Right renal pelvis (tissue), 4 donors: ENCODE measurements at regions not wholly inside any gene's neighbourhood (a gene's known extent, or its start where the extent isn't known, plus 50 kb on each side); places are given as distances from the start of the nearest gene placed in this dataset.
A peak's percentile ranks its signal among the peaks of the same experiment; 100 is the strongest.
"Not testable (repeated sequence)": the region's sequence is repeated elsewhere in the genome, so short reads cannot be mapped to it uniquely, and the experiment has no call there.

Source experiments
- DNase-seq, 4 donors: peaks; one replicate each; pipeline ENCODE4 v3.0.0-alpha.2; 2013; ENCODE audit warnings: low read depth in 4 of 4, low spot score in 3 of 4, missing footprints in 1 of 4

- DNase-seq, result no peak
Observed at GRCh38 chr1:168490306-168490705, 53.5 kb downstream of the XCL2 start.

- DNase-seq, result no peak
Observed at GRCh38 chr1:168488138-168488537, 55.7 kb downstream of the XCL2 start.

DNA sequence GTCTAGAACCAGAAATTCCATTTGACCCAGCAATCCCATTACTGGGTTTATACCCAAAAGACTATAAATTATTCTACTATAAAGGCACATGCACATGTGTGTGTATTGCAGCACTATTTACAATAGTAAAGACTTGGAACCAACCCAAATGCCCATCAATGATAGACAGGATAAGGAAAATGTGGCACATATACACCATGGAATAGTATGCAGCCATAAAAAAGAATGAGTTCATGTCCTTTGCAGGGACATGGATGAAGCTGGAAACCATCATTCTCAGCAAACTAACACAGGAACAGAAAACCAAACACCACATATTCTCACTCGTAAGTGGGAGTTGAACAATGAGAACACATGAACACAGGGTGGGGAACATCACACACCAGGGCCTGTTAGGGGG, 57.0 kb downstream of the XCL2 start:
- not testable (repeated sequence) for DNase-seq

DNA sequence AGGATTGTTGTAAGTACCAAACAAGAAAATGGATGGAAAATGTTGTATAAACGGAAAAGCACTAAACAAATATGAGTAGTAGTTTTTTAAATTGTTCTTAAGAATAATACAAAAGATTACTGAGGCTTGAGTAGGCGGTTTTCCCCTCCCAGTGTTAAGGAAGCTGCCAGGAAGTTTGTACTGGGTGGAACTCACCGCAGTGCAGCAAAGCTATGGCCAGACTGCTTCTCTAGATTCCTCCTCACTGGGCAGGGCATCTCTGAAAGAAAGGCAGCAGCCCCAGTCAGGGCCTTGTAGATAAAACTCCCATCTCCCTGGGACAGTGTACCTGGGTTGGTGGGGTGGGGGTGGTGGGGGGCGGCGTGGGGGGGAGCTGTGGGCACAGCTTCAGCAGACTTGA, 58.7 kb downstream of the XCL2 start:
- no peak for DNase-seq

- no peak for DNase-seq
Observed at GRCh38 chr1:168484083-168484482, 59.7 kb downstream of the XCL2 start.

DNA sequence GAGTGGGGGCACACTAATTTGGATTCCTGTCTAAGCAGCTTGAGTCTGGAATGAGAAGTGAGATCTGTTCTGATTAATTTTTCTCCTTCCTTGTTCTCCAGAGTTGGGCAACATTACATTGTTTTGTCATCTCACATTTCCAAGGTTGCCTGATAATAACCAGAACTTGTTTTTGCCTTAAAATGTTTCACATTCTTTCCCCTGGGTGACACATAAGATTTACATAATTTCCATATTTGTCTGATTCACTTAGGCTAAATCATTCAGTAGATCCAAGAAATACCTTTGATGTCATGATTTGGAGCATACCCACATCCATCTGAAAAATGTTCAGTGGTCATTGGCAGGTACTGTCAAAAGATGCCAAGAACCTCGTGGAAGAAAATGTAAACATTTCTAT, 60.3 kb downstream of the XCL2 start:
- no peak for DNase-seq

- no peak for DNase-seq
Observed at GRCh38 chr1:168482106-168482505, 61.7 kb downstream of the XCL2 start.

GRCh38 chr1:168481586-168481985, 62.2 kb downstream of the XCL2 start:
- no peak for DNase-seq

GRCh38 chr1:168480997-168481396, 62.8 kb downstream of the XCL2 start:
- DNase-seq, result no peak

GRCh38 chr1:168477792-168478191, 66.0 kb downstream of the XCL2 start:
- no peak for DNase-seq

GRCh38 chr1:168476588-168477385, 67.0 kb downstream of the XCL2 start:
- DNase-seq, result no peak

GRCh38 chr1:168474322-168474721, 69.5 kb downstream of the XCL2 start:
- no peak for DNase-seq

DNA sequence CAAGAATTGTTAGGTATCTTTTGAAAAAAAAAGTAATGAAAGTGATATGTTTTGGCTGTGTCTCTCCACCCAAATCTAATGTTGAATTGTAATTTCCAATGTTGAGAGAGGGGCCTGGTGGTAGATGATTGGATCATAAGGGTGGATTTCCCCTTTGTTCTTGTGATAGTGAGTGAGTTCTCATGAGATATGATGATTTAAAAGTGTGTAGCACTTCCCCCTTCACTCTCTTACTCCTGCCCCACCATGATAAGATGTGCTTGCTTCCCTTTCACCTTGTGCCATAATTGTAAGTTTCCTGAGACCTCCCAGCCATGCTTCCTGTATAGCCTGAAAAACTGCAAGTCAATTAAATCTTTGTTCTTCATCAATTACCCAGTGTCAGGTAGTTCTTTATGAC, 70.7 kb downstream of the XCL2 start:
- no peak for DNase-seq

DNA sequence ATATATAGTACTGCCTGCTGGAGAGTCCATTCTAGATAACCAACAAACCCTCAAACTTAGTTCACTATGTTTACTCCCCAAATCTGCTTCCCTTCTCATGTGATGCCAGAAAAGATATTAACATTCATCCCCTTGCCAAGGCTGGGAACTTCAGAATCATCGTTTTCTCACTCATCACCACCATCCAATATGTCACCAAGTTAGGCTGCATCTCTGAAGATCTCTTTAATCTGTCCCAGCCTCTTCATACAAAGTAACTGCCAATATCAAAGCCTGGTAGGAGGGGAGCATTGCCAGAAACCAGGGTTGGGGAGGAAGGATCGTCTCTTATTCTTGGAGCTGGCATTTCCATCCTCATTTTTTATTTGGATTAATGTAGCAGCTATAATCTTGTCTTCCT, 71.6 kb downstream of the XCL2 start:
- no peak for DNase-seq

DNA sequence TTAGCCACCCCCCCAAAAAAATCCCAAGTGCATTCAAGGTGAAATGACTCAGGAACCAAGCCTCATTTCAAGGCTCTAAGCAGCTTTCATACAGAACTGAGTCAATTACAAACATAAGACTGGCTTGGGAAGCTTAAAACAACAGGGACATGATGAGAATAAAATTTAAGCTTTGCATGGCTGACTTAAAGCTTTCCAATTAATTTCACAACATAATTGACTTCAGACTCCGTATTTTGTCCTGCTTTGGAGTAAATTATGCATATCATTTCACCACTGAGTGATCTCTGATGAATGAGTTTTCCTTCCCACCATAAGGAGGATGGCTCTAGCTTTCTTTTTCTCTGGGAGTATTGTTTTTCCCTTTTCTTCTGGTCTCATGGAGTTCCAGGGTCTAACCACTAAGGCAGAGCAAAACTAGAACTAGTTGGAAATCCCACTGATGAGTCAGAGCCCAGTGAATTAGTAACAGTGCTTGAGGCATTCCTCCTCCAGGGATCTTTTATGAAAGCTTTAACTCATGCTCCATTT, 72.8 kb downstream of the XCL2 start:
- DNase-seq, result peak in 1 of 4 donors; percentile 53

DNA sequence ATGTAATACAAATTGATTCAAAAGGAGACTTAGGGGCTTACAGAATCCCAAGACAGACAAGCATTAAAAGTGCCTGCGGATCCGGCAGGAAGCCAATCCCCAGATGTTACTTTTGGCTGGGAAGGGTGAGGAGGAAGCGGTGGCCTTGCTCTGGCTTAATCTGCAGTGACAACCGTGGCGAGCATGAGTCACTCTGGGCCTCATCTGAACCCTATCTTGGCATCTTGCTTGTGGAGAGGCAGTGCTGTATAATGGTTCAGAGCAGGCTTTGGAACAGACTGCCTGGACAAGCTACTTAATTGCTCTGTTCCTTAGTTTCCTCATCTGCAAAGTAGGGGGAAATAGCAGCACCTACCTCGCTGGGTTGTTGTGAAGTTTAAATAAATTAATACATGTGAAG, 74.1 kb downstream of the XCL2 start:
- DNase-seq, result no peak

DNA sequence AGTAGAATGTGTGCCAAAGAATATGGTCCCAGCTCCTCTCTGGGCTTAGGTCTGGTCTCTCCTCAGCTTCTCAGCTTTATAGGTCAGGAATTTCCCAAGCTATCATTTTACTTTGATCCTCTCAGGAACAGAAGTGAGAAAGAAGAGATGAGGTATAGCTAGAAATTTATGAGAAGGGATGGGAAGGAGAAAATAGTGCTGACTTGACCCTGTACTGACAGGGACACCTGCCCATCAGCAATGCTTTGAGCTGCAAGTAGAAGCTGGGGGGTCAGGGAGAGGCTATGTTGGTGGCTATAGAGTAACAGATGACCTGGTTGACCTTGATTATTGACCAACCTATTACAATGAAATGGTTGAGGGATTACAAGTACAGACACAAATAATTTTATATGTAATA, 75.0 kb downstream of the XCL2 start:
- no peak for DNase-seq

DNA sequence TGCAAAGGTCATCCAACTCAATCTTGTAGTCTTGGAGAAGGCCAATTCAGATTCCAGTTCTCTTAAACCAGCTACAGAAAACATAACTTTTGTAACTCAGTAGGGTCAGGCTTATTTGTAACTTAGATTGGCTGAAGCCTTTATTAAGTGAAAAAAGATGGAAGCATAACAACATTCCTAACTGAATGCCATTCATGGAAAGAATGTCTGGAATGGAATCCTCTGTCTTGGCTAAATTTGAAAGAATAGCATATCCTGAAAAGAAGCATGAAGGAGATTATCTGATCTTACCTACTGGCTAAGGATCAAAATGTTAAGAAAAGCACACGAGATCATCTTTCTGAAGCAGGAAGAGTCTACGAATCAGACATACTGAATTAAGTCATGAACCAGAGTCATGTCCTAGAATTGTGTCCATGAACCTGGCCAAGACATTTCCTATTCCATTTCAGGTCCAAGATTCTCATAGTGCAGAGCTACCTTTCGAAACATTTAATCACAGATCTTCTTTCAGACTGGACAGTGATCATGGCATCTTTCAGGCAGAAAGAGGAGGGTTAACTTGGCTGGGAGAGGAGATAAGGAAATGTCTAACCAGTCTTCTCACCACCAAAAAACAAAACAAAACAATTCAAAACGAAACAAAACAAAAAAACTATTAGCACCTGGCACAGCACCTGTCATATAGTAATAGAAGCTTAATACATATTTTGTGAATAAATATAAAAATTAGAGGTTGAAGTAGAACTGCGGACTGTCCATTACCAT, 75.6 kb downstream of the XCL2 start:
- no peak for DNase-seq

DNA sequence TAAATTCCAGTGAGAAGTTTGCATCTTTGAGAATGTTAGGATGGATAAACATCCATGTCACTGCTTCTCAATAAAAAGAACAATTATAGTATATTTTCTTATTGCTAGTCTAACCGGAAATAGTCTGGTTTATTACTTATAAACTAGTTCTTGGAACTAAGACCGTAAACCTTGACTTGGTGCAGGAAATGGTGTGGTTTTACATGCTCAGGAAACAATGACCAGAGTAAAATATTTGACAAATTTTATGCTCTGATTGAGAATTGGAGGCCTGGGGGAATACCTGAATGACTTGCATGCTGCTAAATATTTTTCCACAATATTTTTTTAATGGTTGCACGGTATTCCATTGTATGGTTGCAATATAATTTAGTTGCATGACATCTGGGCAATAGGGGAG, 76.3 kb downstream of the XCL2 start:
- DNase-seq, result no peak

DNA sequence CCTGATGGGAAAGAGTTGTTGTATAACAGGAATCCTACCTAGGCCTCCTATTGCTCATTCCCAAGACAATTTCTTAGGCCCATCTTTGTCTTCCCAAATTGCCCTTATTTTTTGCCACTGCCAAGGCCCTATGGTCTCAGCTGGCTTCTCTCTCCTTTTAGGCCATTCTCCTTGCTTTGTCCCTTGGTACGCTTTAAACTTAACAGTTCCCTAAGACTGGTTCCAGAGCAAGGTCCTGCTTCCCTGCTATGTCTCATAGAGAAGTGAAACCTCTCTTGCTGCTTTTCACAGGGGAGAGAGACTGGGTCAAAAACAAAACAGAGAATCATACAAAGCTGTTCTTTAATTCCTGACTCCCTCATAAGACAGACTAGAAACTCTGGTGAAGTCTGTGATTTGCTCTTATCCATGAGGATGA, 77.1 kb downstream of the XCL2 start:
- DNase-seq, result no peak

GRCh38 chr1:168466092-168466713, 77.6 kb downstream of the XCL2 start:
- peak; percentile 58 to 82 (median 70) for DNase-seq
